ENCODE measurements at regions not wholly inside any gene's neighbourhood (a gene's known extent, or its start where the extent isn't known, plus 50 kb on each side); places are given as distances from the start of the nearest gene placed in this dataset.

DNA sequence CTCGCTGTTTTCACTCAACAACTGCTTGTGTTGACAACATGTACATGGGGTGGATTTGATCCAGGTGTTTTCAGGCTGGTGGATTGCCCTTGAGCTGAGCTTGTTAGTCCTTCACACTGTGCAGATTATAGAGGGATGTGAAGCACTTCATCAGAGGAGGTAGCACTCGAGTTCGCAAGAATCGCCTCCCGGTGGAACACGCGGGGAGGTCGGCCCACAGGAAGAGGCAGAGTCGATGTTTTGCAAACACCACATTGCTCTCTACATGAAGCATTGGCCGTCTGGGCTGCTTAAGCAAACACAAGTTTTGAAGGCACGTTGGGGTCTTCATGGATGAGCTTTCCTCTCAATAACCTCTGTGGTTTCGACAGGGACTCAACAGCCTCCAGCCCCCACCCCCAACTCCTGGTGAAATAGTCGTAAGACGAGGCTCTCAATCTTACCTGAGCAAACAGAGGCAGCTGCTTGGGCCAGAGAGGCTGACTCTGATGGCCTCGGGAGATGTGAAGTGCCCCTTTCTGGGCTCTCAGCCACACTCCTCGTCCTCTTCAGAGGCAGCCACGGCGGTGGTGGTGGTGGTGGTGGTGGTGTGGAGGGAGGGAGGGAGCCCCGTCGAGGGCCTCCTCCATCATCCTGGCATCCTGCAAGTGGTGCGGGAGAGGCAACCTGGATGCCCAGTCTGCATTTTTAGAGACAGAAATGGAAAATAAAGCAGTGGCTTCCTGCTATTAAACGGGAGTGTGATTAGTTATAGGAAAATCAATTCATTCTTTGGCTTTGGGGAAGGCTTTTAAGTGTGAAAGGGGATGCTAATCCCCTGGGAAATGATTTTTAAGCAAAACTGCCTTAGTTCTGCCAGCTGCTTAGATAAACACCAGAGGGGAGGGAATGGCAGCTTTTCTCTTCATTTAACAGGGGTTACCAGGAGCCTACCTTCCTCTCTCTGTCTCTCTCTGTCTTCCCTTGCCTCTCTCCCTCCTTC lies 552.5 kb upstream of the EEF2KMT start:
- Mint-ChIP-seq H3K36me3 (no peaks in the 10 kb centered on the region), H3K27me3 (no peaks in the 10 kb centered on the region), H3K4me1 (no peaks in the 10 kb centered on the region), H3K4me3 (no peak overlapping the region), H3K9me3 (no peaks in the 10 kb centered on the region), H3K27ac (no peak overlapping the region)
- DNase-seq, result no peak

DNA sequence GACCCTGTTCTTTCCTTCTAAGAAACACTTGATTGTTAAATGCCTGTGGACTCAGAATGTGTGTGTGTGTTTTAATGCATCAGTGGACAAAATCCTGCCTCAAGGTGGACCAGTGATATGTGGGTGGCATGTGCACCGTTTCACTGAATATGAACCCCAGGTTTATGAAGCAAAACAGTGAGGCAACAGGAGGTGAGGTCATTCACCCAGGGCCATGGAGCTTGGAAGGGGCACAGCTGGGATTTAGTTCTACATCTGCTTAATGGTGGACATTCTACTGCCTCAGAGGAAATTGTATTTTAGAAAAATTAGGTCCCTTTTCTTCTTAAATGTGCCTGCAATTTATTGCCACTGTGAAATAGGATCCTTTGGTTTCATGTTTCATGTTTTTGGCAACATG lies 549.5 kb upstream of the EEF2KMT start:
- DNase-seq, result no peak
- no peaks in the 10 kb centered on the region for H3K9me3 Mint-ChIP-seq
- no peaks in the 10 kb centered on the region for H3K36me3 Mint-ChIP-seq
- no peaks in the 10 kb centered on the region for H3K4me1 Mint-ChIP-seq
- H3K27ac Mint-ChIP-seq, result no peak overlapping the region
- H3K27me3 Mint-ChIP-seq, result peaks cover 3% of the 10 kb centered on the region
- H3K4me3 Mint-ChIP-seq, result no peak overlapping the region

DNA sequence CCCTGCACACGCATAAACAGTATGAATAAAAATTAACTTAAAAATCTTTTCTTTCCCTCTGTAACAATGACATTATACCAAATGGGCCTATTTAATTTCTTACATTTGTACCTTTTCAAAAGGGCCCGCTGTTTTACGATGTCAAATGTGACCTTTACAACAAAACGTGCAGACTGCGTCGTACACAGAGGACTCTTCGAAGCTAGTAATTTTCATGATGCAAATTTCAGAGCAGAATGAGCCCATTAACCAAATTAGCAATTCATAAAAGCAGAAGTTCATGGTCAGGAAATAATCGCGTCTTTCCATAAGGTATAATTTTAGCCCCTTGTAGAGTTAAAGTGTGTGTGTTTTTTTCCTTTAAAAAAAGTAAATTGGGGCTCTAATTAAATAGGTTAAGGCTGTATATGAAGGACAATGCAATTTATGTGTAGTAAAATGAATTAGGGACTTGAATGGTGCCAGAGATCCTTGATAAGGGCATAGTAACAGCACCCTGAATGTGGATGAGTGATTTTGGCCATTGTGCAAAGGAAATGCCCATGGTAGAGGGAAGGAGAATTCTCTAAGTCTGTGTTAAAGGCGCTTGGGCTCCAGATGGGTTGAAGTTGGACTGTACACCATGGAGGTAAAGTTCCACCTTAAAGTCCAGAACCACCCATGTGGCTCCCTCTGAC lies 546.4 kb upstream of the EEF2KMT start:
- no peak overlapping the region for H3K4me3 Mint-ChIP-seq
- peaks cover 3% of the 10 kb centered on the region for H3K27me3 Mint-ChIP-seq
- DNase-seq, result no peak
- no peaks in the 10 kb centered on the region for H3K36me3 Mint-ChIP-seq
- no peaks in the 10 kb centered on the region for H3K4me1 Mint-ChIP-seq
- H3K27ac Mint-ChIP-seq, result no peak overlapping the region
- peaks cover 1% of the 10 kb centered on the region for H3K9me3 Mint-ChIP-seq

DNA sequence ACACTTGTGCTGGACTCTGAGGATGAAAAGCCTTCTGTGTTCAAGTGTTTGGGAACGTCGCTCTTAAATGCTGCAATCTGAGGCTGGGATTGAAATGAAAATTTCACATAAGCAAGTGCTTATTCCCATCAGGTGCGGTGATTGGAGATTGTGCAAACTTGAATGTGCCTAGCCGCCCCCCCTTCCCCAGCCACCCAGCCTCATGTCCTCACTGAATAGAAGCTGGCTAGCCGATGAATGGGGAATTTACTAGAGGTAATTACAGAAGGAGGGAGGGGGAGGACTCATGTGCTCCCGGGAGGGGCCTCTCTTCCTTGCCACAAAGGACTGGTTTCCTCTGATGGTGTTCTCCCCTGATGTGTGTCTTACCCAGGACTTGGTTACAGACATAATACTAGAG lies 544.8 kb upstream of the EEF2KMT start:
- Mint-ChIP-seq H3K27me3 (peaks cover 3% of the 10 kb centered on the region), H3K36me3 (no peaks in the 10 kb centered on the region), H3K4me3 (no peak overlapping the region), H3K27ac (no peak overlapping the region), H3K4me1 (no peaks in the 10 kb centered on the region), H3K9me3 (peaks cover 1% of the 10 kb centered on the region)
- no peak for DNase-seq

DNA sequence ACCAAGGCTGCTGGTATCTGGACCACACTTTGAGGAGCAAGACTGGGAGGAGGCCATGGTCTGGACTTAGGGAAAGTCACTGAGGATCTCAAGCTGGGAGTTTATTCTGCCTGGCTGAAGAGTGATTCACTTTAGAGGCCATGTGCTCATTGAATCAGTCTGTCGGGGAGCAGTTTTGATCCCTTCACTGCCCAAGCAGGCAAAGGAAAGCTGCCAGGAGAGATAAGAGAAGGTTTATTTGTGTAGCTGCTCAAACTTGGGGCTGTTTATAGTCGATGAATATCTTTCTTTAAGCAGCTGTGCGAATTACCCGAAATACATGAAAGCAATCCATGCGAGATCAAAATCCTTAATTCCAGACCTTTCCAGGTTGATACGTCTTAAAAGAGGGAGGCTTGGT lies 544.4 kb upstream of the EEF2KMT start:
- H3K36me3 Mint-ChIP-seq, result no peaks in the 10 kb centered on the region
- H3K4me3 Mint-ChIP-seq, result no peak overlapping the region
- no peak for DNase-seq
- peaks cover 3% of the 10 kb centered on the region for H3K27me3 Mint-ChIP-seq
- H3K4me1 Mint-ChIP-seq, result no peaks in the 10 kb centered on the region
- peaks cover 1% of the 10 kb centered on the region for H3K9me3 Mint-ChIP-seq
- H3K27ac Mint-ChIP-seq, result no peak overlapping the region

DNA sequence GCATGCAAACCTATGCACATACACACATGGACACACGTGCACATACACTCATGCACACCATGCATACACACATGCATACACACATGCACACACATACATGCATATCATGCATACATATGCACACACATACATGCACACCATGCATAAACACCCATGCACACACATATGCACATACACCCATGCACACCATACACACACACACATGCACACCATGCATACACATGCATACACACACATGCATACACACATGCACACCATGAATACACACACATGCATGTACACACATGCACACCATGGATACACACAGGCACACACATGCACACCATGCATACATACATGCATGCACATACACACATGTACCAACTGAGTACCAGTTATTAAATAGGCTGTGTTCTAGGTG lies 543.3 kb upstream of the EEF2KMT start:
- peaks cover 1% of the 10 kb centered on the region for H3K9me3 Mint-ChIP-seq
- no peak for DNase-seq
- peaks cover 3% of the 10 kb centered on the region for H3K27me3 Mint-ChIP-seq
- no peak overlapping the region for H3K27ac Mint-ChIP-seq
- no peaks in the 10 kb centered on the region for H3K4me1 Mint-ChIP-seq
- no peaks in the 10 kb centered on the region for H3K36me3 Mint-ChIP-seq
- H3K4me3 Mint-ChIP-seq, result no peak overlapping the region

DNA sequence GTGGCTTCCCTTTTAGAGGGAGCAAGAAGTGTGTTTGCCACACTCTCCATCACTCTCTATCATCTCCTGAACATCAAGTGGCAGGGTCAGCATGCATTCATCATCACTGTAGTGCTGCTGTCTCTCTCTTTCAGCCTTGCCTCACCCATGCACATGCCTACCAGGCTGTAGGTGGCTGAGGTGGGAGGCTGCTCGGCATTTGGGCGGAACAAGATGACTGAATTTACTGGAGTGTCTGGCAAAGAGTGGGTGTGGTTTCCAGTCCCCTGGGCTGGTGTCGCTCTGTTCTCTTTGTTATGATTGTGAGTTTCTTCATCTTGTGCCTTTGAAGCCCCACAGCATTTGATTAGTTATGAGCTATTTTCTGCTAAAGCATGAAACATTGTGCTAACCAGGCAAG lies 541.9 kb upstream of the EEF2KMT start:
- H3K36me3 Mint-ChIP-seq, result no peaks in the 10 kb centered on the region
- H3K27me3 Mint-ChIP-seq, result peaks cover 11% of the 10 kb centered on the region
- H3K27ac Mint-ChIP-seq, result no peak overlapping the region
- no peak overlapping the region for H3K4me3 Mint-ChIP-seq
- no peaks in the 10 kb centered on the region for H3K4me1 Mint-ChIP-seq
- no peak for DNase-seq
- H3K9me3 Mint-ChIP-seq, result peaks cover 1% of the 10 kb centered on the region

DNA sequence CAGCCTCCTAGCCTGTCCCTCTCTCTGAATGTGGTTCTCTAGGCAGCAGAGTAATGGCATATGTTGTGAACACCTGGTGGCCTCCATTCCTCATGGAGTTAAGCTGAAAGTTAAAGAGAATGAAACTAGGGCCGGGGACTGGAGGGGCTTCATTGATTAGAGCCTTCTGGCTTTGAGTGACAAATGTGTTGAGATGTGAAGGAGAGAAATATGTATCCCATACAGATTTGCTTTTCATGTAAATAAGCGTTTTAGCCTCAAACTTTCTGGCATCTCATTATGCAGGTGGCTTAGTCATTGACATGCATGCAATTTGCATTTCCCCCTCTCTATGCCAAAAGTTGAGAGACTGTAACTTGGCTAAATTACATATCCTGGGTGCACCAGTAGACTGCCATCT lies 537.7 kb upstream of the EEF2KMT start:
- no peak overlapping the region for H3K27ac Mint-ChIP-seq
- H3K36me3 Mint-ChIP-seq, result no peaks in the 10 kb centered on the region
- no peaks in the 10 kb centered on the region for H3K9me3 Mint-ChIP-seq
- no peaks in the 10 kb centered on the region for H3K4me1 Mint-ChIP-seq
- peaks cover 10% of the 10 kb centered on the region for H3K27me3 Mint-ChIP-seq
- H3K4me3 Mint-ChIP-seq, result no peak overlapping the region
- no peak for DNase-seq

DNA sequence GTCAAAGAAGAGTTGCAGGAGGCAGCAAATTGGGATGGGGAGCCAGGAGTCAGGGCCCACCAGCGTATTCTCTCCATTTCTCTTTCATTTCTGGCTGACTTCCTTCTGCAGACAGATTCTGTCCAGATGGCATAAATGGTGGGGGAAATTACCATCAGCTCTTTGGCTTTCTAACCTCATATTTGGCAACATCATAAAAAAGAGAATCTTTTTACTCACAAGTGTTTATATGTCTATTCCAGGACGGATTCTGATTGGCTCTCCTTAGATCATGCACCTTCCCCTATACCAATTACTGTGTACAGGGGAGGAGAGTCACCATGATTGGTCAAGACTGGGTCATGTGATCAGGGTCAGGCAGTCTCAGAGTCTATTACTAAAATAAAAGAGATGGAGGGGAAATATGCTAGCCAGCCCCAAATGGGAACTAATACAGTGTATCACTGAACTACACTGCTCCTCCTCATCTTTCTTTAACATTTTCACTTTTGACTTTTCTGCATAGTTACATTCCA lies 537.1 kb upstream of the EEF2KMT start:
- H3K36me3 Mint-ChIP-seq, result no peaks in the 10 kb centered on the region
- H3K27me3 Mint-ChIP-seq, result peaks cover 10% of the 10 kb centered on the region
- DNase-seq, result no peak
- H3K4me3 Mint-ChIP-seq, result no peak overlapping the region
- H3K9me3 Mint-ChIP-seq, result peaks cover 1% of the 10 kb centered on the region
- H3K27ac Mint-ChIP-seq, result no peak overlapping the region
- H3K4me1 Mint-ChIP-seq, result no peaks in the 10 kb centered on the region

DNA sequence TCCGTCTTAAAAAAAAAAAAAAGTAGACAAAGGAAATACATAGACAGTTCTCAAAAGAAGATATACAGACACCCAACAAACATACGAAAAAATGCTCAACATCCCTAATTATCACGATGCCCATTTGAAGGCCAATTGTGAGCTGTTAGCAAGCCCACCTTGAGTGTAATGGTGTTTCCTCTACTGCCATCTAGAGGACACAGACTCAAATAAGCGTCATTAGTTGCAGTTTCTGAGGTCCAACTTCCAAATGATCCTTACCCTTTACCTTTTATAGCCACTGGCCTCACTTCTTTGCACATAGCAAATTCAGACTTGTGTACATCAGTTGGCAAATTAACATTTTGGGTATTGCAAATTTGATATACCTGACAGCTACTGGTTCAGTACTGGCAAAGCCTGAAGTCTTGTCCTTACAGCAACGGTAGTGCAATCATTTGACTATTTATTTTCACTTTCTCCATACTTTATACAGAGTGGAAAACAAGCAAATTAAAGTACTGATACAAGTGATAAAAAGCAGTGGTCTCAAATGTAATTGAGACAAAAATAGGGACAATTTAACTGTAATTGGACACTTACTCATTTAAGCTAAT lies 536.3 kb upstream of the EEF2KMT start:
- Mint-ChIP-seq H3K27ac (no peak overlapping the region), H3K27me3 (peaks cover 10% of the 10 kb centered on the region), H3K4me1 (no peaks in the 10 kb centered on the region), H3K9me3 (peaks cover 2% of the 10 kb centered on the region), H3K4me3 (no peak overlapping the region), H3K36me3 (no peaks in the 10 kb centered on the region)
- DNase-seq, result no peak

DNA sequence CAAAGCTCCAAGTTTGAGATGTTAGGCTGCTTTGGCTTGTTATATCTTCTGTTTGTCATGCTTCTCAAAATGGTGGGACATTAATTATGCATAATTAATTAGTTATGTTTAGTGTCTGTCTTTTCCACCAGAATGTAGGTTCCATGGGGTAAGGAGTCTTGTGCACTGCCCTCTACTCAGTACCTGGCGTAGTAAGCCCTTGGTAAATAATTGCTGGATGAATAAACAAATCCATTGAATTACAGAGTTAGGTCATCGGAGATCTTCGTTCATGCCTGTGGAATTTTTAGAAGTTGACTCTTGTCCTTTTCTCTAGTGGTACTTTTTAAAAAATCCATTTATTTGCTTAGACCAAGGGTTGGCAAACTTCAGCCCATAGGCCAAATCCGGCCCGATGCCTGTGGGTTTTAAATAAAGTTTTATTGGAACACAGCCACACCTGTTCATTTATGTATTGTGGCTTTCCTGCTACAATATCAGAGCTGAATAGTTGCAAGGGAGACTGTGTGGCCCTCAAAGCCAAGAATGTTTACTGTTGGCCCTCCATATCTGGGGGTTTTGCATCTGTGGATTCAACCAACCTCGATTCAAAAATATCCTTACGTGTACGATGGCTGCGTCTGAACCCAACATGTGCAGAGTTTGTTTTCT lies 524.8 kb upstream of the EEF2KMT start:
- peaks cover 6% of the 10 kb centered on the region for H3K9me3 Mint-ChIP-seq
- peaks cover 8% of the 10 kb centered on the region for H3K27me3 Mint-ChIP-seq
- no peak for DNase-seq
- no peak overlapping the region for H3K27ac Mint-ChIP-seq
- no peak overlapping the region for H3K4me3 Mint-ChIP-seq
- no peaks in the 10 kb centered on the region for H3K36me3 Mint-ChIP-seq
- no peaks in the 10 kb centered on the region for H3K4me1 Mint-ChIP-seq

DNA sequence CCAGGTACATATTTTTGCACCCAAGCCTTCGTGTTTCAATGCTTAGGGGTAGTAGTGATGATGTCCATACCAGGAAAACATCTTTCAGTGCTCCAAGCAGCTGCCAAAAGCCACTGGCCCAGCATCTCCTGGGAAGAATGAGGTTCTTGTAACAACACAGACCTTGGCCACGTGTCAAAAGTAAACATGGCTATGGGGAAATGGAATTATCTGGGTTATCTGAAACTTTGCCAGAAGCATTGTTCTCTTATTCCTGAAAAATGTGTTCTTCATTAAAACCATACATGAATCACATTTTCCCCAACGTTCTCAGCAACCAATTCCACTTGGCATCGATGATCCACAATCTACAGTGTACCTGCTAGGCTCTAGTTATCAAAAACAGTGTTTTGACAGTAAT lies 524.2 kb upstream of the EEF2KMT start:
- H3K27ac Mint-ChIP-seq, result no peak overlapping the region
- no peaks in the 10 kb centered on the region for H3K36me3 Mint-ChIP-seq
- H3K9me3 Mint-ChIP-seq, result peaks cover 6% of the 10 kb centered on the region
- no peak overlapping the region for H3K4me3 Mint-ChIP-seq
- DNase-seq, result no peak
- peaks cover 14% of the 10 kb centered on the region for H3K27me3 Mint-ChIP-seq
- no peaks in the 10 kb centered on the region for H3K4me1 Mint-ChIP-seq

DNA sequence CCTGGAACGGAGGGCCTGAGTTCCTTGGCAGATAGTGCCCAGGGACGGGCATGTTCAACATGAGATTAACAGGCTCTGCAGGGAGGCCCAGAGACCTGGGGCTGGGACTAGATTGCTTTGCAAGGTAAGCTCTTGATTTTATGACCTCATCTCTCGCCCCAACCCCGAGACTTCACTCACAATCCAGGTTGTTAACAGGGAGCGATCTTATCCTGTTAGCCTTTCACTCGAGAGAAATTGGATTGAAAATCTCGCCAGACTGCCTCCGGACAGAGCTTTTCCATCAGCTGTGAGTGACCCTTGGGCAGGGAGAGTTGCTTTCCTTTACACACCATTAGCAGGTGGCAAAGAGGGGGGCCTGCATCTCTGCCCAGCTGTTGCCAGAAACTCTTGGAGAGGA lies 521.7 kb upstream of the EEF2KMT start:
- H3K36me3 Mint-ChIP-seq, result no peaks in the 10 kb centered on the region
- H3K4me3 Mint-ChIP-seq, result no peak overlapping the region
- no peaks in the 10 kb centered on the region for H3K9me3 Mint-ChIP-seq
- no peak overlapping the region for H3K27ac Mint-ChIP-seq
- peaks cover 26% of the 10 kb centered on the region for H3K27me3 Mint-ChIP-seq
- DNase-seq, result no peak
- H3K4me1 Mint-ChIP-seq, result no peaks in the 10 kb centered on the region

DNA sequence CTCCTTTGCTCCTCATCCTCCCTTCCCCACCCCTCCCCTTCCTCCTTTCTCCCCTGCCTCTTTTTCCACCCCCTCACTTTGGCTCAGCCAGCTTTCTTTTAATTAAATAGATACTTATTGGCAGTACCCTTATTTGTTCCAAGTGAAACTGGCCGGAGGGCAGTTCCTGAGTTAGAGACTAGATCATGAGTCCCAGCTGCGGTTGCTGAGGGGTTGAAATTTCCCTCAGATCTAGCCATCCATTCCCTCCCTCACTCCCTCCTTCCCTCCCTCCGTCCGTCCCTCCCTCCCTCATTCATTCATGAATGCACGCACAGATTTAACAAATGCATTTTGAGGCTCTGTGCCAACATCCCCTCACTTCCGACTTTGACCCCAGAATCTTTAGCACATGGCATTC lies 519.2 kb upstream of the EEF2KMT start:
- no peaks in the 10 kb centered on the region for H3K4me1 Mint-ChIP-seq
- H3K27me3 Mint-ChIP-seq, result peaks cover 23% of the 10 kb centered on the region
- no peak overlapping the region for H3K4me3 Mint-ChIP-seq
- no peaks in the 10 kb centered on the region for H3K36me3 Mint-ChIP-seq
- H3K27ac Mint-ChIP-seq, result no peak overlapping the region
- DNase-seq, result no peak
- no peaks in the 10 kb centered on the region for H3K9me3 Mint-ChIP-seq
